HCT116 (cell line): ENCODE measurements at regions not wholly inside any gene's neighbourhood (a gene's known extent, or its start where the extent isn't known, plus 50 kb on each side); places are given as distances from the start of the nearest gene placed in this dataset.
A peak's percentile ranks its signal among the peaks of the same experiment; 100 is the strongest.

Experiments used
- ATAC-seq: fragments of 200-7000 bp; cut with Tn5 transposase; 2 replicates; pipeline ENCODE4 v1.9.1; 2020; ENCODE audit warnings: mild to moderate bottlenecking, moderate library complexity
- BruUV-seq: library from RNA; stranded (reverse); fragments of 400-500 nt; replicated peaks from 2 replicates; lab custom pipeline; 2021; lab: Mats Ljungman, UMichigan
- CTCF ChIA-PET: fragments of 300-600 bp; sonication (Branson Sonifier 250); formaldehyde crosslinking; loops from one replicate; lab custom pipeline; 2021; ENCODE audit warnings: antibody characterized with exemption; lab: Charles Lee
- POLR2A ChIA-PET: fragments of 300-600, 350-600 bp; sonication (Branson Sonifier 250); formaldehyde crosslinking; loops from one replicate; lab custom pipeline; 2021; ENCODE audit warnings: antibody characterized with exemption; lab: Charles Lee
- RAD21 ChIA-PET, 2 experiments: fragments of 300-600 bp; sonication (Branson Sonifier 250); formaldehyde crosslinking; loops; one replicate each; lab custom pipeline; 2023; ENCODE audit warnings: low total read pairs in 2 of 2; ENCODE audit not compliant: uncharacterized antibody in 2 of 2, unreplicated experiment in 2 of 2, low non-redundant PET in 1 of 2; lab: Charles Lee
- DNase-seq: peaks from one replicate; pipeline ENCODE4 v3.0.0-alpha.2; 2010; ENCODE audit warnings: low read depth, low spot score
- H2AFZ ChIP-seq: fragments of 200-600 bp; shearing (Covaris generic), sonication (generic); 2 replicates; pipeline ENCODE4 v1.6.1; 2017; ENCODE audit warnings: low read depth, mixed run types, mixed read lengths, antibody characterized with exemption, low read length; ENCODE audit not compliant: poor library complexity, severe bottlenecking
- H3K27ac ChIP-seq: 2 replicates; pipeline ENCODE4 v1.5.1; 2012; ENCODE audit warnings: low read depth, low read length
- H3K27me3 ChIP-seq: fragments of 200-600 bp; sonication (generic); 2 replicates; pipeline ENCODE4 v1.6.1; 2016; ENCODE audit warnings: mixed run types, low read length, mixed read lengths; ENCODE audit not compliant: insufficient read depth
- H3K36me3 ChIP-seq, 2 experiments: fragments of 200-500 bp in 1 of 2; fragments of 200-600 bp in 1 of 2; sonication (Bioruptor generic) in 1 of 2; sonication (generic) in 1 of 2; 2 replicates each; pipeline versions ENCODE4 v1.5.1 to v1.6.1; 2014 to 2016; ENCODE audit warnings: low read length in 2 of 2, inconsistent platforms in 1 of 2, mixed read lengths in 1 of 2, mixed run types in 1 of 2; ENCODE audit not compliant: insufficient read depth in 2 of 2, control insufficient read depth in 1 of 2
- H3K4me1 ChIP-seq, 2 experiments: fragments of 200-600 bp in 1 of 2; sonication (generic) in 1 of 2; 2 replicates each; pipeline versions ENCODE4 v1.5.1 to v1.6.1; 2012 to 2017; ENCODE audit warnings: low read length in 2 of 2, inconsistent platforms in 1 of 2, mild to moderate bottlenecking in 1 of 2, mixed read lengths in 1 of 2, mixed run types in 1 of 2, moderate library complexity in 1 of 2; ENCODE audit not compliant: insufficient read depth in 2 of 2, control insufficient read depth in 1 of 2
- H3K4me2 ChIP-seq: fragments of 200-600 bp; sonication (generic); 2 replicates; pipeline ENCODE4 v1.6.1; 2017; ENCODE audit warnings: mixed run types, low read length, mixed read lengths
- H3K4me3 ChIP-seq, 2 experiments: fragments of 200-600 bp in 1 of 2; sonication (generic) in 1 of 2; replicated peaks in 1 of 2; 2 replicates each; pipeline ENCODE4 v1.5.1; 2011 to 2016; ENCODE audit warnings: low read length in 2 of 2, control low read depth in 1 of 2, low read depth in 1 of 2, mild to moderate bottlenecking in 1 of 2, mixed read lengths in 1 of 2, mixed run types in 1 of 2
- H3K79me2 ChIP-seq: fragments of 200-600 bp; sonication (generic); 2 replicates; pipeline ENCODE4 v1.6.1; 2017; ENCODE audit warnings: mild to moderate bottlenecking, mixed run types, low read length, moderate library complexity, mixed read lengths; ENCODE audit not compliant: insufficient read depth
- H3K9ac ChIP-seq: fragments of 200-600 bp; sonication (generic); 2 replicates; pipeline ENCODE4 v1.6.1; 2016; ENCODE audit warnings: low read length, mixed read lengths
- H3K9me2 ChIP-seq: fragments of 200-600 bp; sonication (generic), shearing (Covaris generic); 2 replicates; pipeline ENCODE4 v1.6.1; 2017; ENCODE audit warnings: mixed run types, mild to moderate bottlenecking, moderate library complexity; ENCODE audit not compliant: insufficient read depth
- H3K9me3 ChIP-seq, 2 experiments: fragments of 200-500 bp in 1 of 2; fragments of 200-600 bp in 1 of 2; sonication (Bioruptor generic) in 1 of 2; sonication (generic) in 1 of 2; 2 replicates each; pipeline ENCODE4 v1.6.1; 2014 to 2017; ENCODE audit warnings: low read length in 2 of 2, mixed read lengths in 2 of 2, inconsistent platforms in 1 of 2, low read depth in 1 of 2, mild to moderate bottlenecking in 1 of 2, mixed run types in 1 of 2, moderate library complexity in 1 of 2; ENCODE audit not compliant: control insufficient read depth in 1 of 2, insufficient read depth in 1 of 2
- H4K20me1 ChIP-seq: fragments of 200-600 bp; sonication (generic), shearing (Covaris generic); 2 replicates; pipeline ENCODE4 v1.6.1; 2017; ENCODE audit warnings: mixed run types, mild to moderate bottlenecking, moderate library complexity; ENCODE audit not compliant: insufficient read depth
- CBX3 ChIP-seq: IDR thresholded peaks from 2 replicates; pipeline ENCODE4 v1.6.1; 2012; ENCODE audit warnings: low read depth
- CEBPB ChIP-seq: IDR thresholded peaks from 2 replicates; pipeline ENCODE4 v1.6.1; 2012; ENCODE audit warnings: low read depth
- EZH2 ChIP-seq: fragments of 200-600 bp; sonication (generic); IDR thresholded peaks from 2 replicates; pipeline ENCODE4 v1.6.1; 2017; ENCODE audit warnings: antibody characterized with exemption, mixed run types
- FOSL1 ChIP-seq: IDR thresholded peaks from 2 replicates; pipeline ENCODE4 v1.6.1; 2012; ENCODE audit warnings: low read depth
- RAD21 ChIP-seq: IDR thresholded peaks from 2 replicates; pipeline ENCODE4 v1.6.1; 2012; ENCODE audit warnings: low read depth, mild to moderate bottlenecking
- SIN3A ChIP-seq: IDR thresholded peaks from 2 replicates; pipeline ENCODE4 v1.6.1; 2012; ENCODE audit warnings: low read depth
- SP1 ChIP-seq: IDR thresholded peaks from 2 replicates; pipeline ENCODE4 v1.6.1; 2012; ENCODE audit warnings: low read depth
- YY1 ChIP-seq: IDR thresholded peaks from 2 replicates; pipeline ENCODE4 v1.6.1; 2011; ENCODE audit warnings: low read length, low read depth, moderate library complexity, mild to moderate bottlenecking; ENCODE audit not compliant: insufficient replicate concordance; ENCODE audit errors: extremely low read depth
- ZNF274 ChIP-seq: fragments of 200-500 bp; sonication (Bioruptor generic); IDR thresholded peaks from 2 replicates; pipeline ENCODE4 v1.6.1; 2014; ENCODE audit warnings: mild to moderate bottlenecking, low read depth, low read length, inconsistent platforms
- intact Hi-C: fragments of 100-400 bp; cut with micrococcal nuclease; formaldehyde crosslinking; loops from 2 replicates; pipeline ENCODE4 v1.10.0; 2022
- TF ChIP-seq, protein P1 (sequence below), 3 experiments: fragments of 200-600 bp in 1 of 3; sonication (generic) in 1 of 3; IDR thresholded peaks in 2 of 3; conservative IDR thresholded peaks in 1 of 3; 2 replicates each; pipeline ENCODE4 v1.5.1; 2012 to 2017; ENCODE audit warnings: low read depth in 2 of 3, low read length in 2 of 3, antibody characterized with exemption in 1 of 3, borderline replicate concordance in 1 of 3, control low read depth in 1 of 3, mild to moderate bottlenecking in 1 of 3, mixed read lengths in 1 of 3, mixed run types in 1 of 3, moderate library complexity in 1 of 3; ENCODE audit not compliant: insufficient read depth in 1 of 3
- TF ChIP-seq, protein P2 (sequence below): IDR thresholded peaks from 2 replicates; pipeline ENCODE4 v1.6.1; 2011; ENCODE audit warnings: mild to moderate bottlenecking, low read length, moderate library complexity; ENCODE audit not compliant: insufficient replicate concordance; ENCODE audit errors: extremely low read depth
- TF ChIP-seq, protein P3 (sequence below): IDR thresholded peaks from 2 replicates; pipeline ENCODE4 v1.6.1; 2012; ENCODE audit warnings: low read depth

DNA sequence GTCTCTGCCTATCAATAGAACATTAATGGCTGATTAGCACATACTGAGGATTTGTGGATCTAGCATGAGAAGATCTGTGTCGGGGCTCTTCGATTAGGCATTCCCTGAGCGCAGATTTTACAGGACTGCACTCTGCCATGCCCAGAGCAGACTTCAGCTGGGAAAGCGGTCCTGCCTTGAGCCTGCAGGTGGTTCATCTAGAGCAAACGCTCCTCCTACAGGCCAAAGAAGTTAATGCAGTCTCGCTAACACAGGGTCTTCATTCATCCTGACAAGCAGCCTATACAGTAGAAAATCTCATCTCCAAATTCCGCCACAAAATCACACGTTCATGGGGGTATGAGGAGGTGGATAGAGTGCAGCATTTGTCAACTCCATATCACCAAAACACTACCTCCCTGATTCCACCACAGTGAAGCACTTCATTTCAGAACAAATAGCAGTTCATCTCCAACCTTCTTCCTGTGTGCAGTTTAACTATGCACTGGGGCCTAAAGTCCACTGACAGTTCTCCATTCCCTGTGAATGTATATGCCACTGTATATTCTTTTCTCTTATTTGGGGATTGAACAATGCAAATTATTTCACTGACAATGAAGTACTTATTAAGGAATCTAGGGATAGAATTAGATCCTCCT is 405.8 kb downstream of the IGSF11 start:
- no peaks in the 10 kb centered on the region for H3K9me3 ChIP-seq
- H3K9ac ChIP-seq: no peak overlapping the region
- POLR2A ChIA-PET: no interaction called here
- H3K4me1 ChIP-seq: no peaks in the 10 kb centered on the region
- no peaks in the 10 kb centered on the region for H4K20me1 ChIP-seq
- no peak overlapping the region for H3K4me3 ChIP-seq
- H3K79me2 ChIP-seq: no peaks in the 10 kb centered on the region
- BruUV-seq: no TSS peak
- no peak overlapping the region for H2AFZ ChIP-seq
- DNase-seq (peak; percentile 59), ATAC-seq (peak; percentile 98)
- H3K27ac ChIP-seq: no peak overlapping the region
- intact Hi-C loops: loop anchor here (2.0 to 5.0 kb wide), 2 partner anchors 632 to 1858 kb away; no protein-coding TSS in a partner anchor
- RAD21 ChIA-PET: no interaction called here
- H3K9me2 ChIP-seq: no peaks in the 10 kb centered on the region
- no peaks in the 10 kb centered on the region for H3K36me3 ChIP-seq
- no peaks in the 10 kb centered on the region for H3K27me3 ChIP-seq
- no peak overlapping the region for H3K4me2 ChIP-seq
- CTCF ChIA-PET: no interaction called here
- TF ChIP-seq SP1 (no peak), RAD21 (peak; percentile 80), CEBPB (no peak), SIN3A (no peak)
- TF ChIP-seq, protein P1, sequence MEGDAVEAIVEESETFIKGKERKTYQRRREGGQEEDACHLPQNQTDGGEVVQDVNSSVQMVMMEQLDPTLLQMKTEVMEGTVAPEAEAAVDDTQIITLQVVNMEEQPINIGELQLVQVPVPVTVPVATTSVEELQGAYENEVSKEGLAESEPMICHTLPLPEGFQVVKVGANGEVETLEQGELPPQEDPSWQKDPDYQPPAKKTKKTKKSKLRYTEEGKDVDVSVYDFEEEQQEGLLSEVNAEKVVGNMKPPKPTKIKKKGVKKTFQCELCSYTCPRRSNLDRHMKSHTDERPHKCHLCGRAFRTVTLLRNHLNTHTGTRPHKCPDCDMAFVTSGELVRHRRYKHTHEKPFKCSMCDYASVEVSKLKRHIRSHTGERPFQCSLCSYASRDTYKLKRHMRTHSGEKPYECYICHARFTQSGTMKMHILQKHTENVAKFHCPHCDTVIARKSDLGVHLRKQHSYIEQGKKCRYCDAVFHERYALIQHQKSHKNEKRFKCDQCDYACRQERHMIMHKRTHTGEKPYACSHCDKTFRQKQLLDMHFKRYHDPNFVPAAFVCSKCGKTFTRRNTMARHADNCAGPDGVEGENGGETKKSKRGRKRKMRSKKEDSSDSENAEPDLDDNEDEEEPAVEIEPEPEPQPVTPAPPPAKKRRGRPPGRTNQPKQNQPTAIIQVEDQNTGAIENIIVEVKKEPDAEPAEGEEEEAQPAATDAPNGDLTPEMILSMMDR (IDR thresholded peaks at IDR 0.05 in 2 of 3, conservative IDR thresholded peaks at IDR 0.05 in 1 of 3; ENCODE audit: borderline replicate concordance in 1 of 3, insufficient read depth in 1 of 3, low read depth in 2 of 3, low read length in 2 of 3): peak; percentile 34 to 77 (median 71); a peak in 5 of 6 replicates

DNA sequence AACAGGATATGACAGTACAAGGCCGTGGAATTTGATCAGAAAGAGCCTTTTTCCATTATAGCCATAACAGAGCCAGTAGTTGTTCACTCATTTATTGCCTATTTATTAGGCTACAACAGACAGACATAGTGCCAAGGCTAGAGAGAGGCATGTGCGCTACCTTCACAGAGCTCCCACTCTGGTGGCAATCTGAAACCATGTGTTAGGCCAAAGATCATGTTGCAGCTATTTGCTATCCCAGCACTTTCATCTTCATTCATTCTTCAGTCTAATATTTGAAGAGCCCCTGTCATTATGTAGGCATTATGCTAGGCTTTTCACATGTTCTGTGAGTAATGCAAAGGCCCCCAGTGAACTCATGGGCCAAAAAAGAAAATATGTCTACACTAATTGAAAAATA is 404.8 kb downstream of the IGSF11 start:
- POLR2A ChIA-PET: no interaction called here
- intact Hi-C loops: loop anchor here (2.0 to 10.0 kb wide), 3 partner anchors 185 to 1859 kb away; no protein-coding TSS in a partner anchor
- TF ChIP-seq YY1 (no peak), CBX3 (no peak), ZNF274 (no peak), EZH2 (no peak), FOSL1 (no peak), RAD21 (no peak)
- TF ChIP-seq, protein P2, sequence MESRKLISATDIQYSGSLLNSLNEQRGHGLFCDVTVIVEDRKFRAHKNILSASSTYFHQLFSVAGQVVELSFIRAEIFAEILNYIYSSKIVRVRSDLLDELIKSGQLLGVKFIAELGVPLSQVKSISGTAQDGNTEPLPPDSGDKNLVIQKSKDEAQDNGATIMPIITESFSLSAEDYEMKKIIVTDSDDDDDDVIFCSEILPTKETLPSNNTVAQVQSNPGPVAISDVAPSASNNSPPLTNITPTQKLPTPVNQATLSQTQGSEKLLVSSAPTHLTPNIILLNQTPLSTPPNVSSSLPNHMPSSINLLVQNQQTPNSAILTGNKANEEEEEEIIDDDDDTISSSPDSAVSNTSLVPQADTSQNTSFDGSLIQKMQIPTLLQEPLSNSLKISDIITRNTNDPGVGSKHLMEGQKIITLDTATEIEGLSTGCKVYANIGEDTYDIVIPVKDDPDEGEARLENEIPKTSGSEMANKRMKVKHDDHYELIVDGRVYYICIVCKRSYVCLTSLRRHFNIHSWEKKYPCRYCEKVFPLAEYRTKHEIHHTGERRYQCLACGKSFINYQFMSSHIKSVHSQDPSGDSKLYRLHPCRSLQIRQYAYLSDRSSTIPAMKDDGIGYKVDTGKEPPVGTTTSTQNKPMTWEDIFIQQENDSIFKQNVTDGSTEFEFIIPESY: no peak
- TF ChIP-seq, protein P3, sequence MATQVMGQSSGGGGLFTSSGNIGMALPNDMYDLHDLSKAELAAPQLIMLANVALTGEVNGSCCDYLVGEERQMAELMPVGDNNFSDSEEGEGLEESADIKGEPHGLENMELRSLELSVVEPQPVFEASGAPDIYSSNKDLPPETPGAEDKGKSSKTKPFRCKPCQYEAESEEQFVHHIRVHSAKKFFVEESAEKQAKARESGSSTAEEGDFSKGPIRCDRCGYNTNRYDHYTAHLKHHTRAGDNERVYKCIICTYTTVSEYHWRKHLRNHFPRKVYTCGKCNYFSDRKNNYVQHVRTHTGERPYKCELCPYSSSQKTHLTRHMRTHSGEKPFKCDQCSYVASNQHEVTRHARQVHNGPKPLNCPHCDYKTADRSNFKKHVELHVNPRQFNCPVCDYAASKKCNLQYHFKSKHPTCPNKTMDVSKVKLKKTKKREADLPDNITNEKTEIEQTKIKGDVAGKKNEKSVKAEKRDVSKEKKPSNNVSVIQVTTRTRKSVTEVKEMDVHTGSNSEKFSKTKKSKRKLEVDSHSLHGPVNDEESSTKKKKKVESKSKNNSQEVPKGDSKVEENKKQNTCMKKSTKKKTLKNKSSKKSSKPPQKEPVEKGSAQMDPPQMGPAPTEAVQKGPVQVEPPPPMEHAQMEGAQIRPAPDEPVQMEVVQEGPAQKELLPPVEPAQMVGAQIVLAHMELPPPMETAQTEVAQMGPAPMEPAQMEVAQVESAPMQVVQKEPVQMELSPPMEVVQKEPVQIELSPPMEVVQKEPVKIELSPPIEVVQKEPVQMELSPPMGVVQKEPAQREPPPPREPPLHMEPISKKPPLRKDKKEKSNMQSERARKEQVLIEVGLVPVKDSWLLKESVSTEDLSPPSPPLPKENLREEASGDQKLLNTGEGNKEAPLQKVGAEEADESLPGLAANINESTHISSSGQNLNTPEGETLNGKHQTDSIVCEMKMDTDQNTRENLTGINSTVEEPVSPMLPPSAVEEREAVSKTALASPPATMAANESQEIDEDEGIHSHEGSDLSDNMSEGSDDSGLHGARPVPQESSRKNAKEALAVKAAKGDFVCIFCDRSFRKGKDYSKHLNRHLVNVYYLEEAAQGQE: no peak

More for the DNA sequence above, 404.8 kb downstream of the IGSF11 start:
- ChIA-PET RAD21 (no interaction called here), CTCF (no interaction called here)
- Histone ChIP-seq H3K36me3 (no peaks in the 10 kb centered on the region), H3K9me2 (no peaks in the 10 kb centered on the region), H3K4me2 (no peak overlapping the region), H4K20me1 (no peaks in the 10 kb centered on the region), H3K9me3 (no peaks in the 10 kb centered on the region), H2AFZ (no peak overlapping the region), H3K27ac (no peak overlapping the region), H3K4me1 (no peaks in the 10 kb centered on the region), H3K79me2 (no peaks in the 10 kb centered on the region), H3K4me3 (no peak overlapping the region), H3K27me3 (no peaks in the 10 kb centered on the region), H3K9ac (no peak overlapping the region)
- no peak for DNase-seq
- no TSS peak for BruUV-seq
- no peak for ATAC-seq
